SK-N-SH treated with all-trans-retinoic acid at 6 μM for 48 hours (cell line): ENCODE measurements at regions not wholly inside any gene's neighbourhood (a gene's known extent, or its start where the extent isn't known, plus 50 kb on each side); places are given as distances from the start of the nearest gene placed in this dataset.

Source experiments
- ATAC-seq: fragments of 200-7000 bp; cut with Tn5 transposase; 3 replicates; pipeline ENCODE4 v1.9.1; 2020; ENCODE audit warnings: mild to moderate bottlenecking, moderate library complexity
- ARNTL ChIP-seq: fragments of 450-650 bp; formaldehyde crosslinking; IDR thresholded peaks from 2 replicates; pipeline ENCODE4 v1.5.0; 2020; ENCODE audit warnings: low read depth, mild to moderate bottlenecking, moderate library complexity, borderline replicate concordance
- BACH2 ChIP-seq: fragments of 250-450 bp; sonication (Bioruptor Pico); IDR thresholded peaks from 2 replicates; pipeline ENCODE4 v1.9.0; 2021; ENCODE audit warnings: mild to moderate bottlenecking, borderline replicate concordance
- CSRNP3 ChIP-seq: fragments of 250-450 bp; sonication (Bioruptor Pico); IDR thresholded peaks from 2 replicates; pipeline ENCODE4 v1.5.1; 2021; ENCODE audit warnings: mild to moderate bottlenecking, moderate library complexity
- ESRRG ChIP-seq: fragments of 250-450 bp; sonication (Bioruptor Pico); IDR thresholded peaks from 2 replicates; pipeline ENCODE4 v1.6.1; 2021; ENCODE audit warnings: mild to moderate bottlenecking
- GLIS3 ChIP-seq: fragments of 250-450 bp; sonication (Bioruptor Pico); IDR thresholded peaks from 2 replicates; pipeline ENCODE4 v1.5.0; 2020; ENCODE audit warnings: mild to moderate bottlenecking, moderate library complexity
- ISL1 ChIP-seq: fragments of 250-450 bp; sonication (Bioruptor Pico); IDR thresholded peaks from 2 replicates; pipeline ENCODE4 v2.1.2; 2022; ENCODE audit warnings: mild to moderate bottlenecking, moderate library complexity
- OSR1 ChIP-seq: fragments of 250-450 bp; sonication (Bioruptor Pico); IDR thresholded peaks from 2 replicates; pipeline ENCODE4 v1.8.0; 2022; ENCODE audit warnings: moderate library complexity, mild to moderate bottlenecking, inconsistent platforms
- POU6F1 ChIP-seq: fragments of 250-450 bp; sonication (Bioruptor Pico); IDR thresholded peaks from 2 replicates; pipeline ENCODE4 v1.8.0; 2021; ENCODE audit warnings: low read depth, mild to moderate bottlenecking, moderate library complexity, borderline replicate concordance
- PPARA ChIP-seq: fragments of 250-450 bp; sonication (Bioruptor Pico); IDR thresholded peaks from 2 replicates; pipeline ENCODE4 v1.5.0; 2020; ENCODE audit warnings: mild to moderate bottlenecking, borderline replicate concordance
- RARB ChIP-seq: fragments of 250-450 bp; sonication (Bioruptor Pico); IDR thresholded peaks from 2 replicates; pipeline ENCODE4 v1.8.0; 2021; ENCODE audit warnings: mild to moderate bottlenecking, moderate library complexity
- SNAI2 ChIP-seq: fragments of 250-450 bp; sonication (Bioruptor Pico); IDR thresholded peaks from 2 replicates; pipeline ENCODE4 v1.5.0; 2020; ENCODE audit warnings: mild to moderate bottlenecking, moderate library complexity
- TCF4 ChIP-seq: fragments of 250-450 bp; sonication (Bioruptor Pico); IDR thresholded peaks from 2 replicates; pipeline ENCODE4 v1.8.0; 2021; ENCODE audit warnings: mild to moderate bottlenecking, moderate library complexity, borderline replicate concordance
- ZC3H10 ChIP-seq: fragments of 250-450 bp; sonication (Bioruptor Pico); IDR thresholded peaks from 2 replicates; pipeline ENCODE4 v1.5.1; 2021; ENCODE audit warnings: mild to moderate bottlenecking, moderate library complexity
- ZFP3 ChIP-seq: fragments of 250-450 bp; sonication (Bioruptor Pico); IDR thresholded peaks from 2 replicates; pipeline ENCODE4 v1.5.0; 2020; ENCODE audit warnings: mild to moderate bottlenecking, moderate library complexity
- ZFP30 ChIP-seq: fragments of 450-650 bp; formaldehyde crosslinking; IDR thresholded peaks from 2 replicates; pipeline ENCODE4 v1.5.0; 2022; ENCODE audit warnings: mild to moderate bottlenecking, moderate library complexity
- ZNF70 ChIP-seq: fragments of 450-650 bp; formaldehyde crosslinking; IDR thresholded peaks from 2 replicates; pipeline ENCODE4 v1.5.0; 2020; ENCODE audit warnings: mild to moderate bottlenecking, moderate library complexity
- ZNF8 ChIP-seq: fragments of 450-650 bp; formaldehyde crosslinking; IDR thresholded peaks from 2 replicates; pipeline ENCODE4 v1.5.0; 2020; ENCODE audit warnings: mild to moderate bottlenecking, moderate library complexity
- TF ChIP-seq, protein P1 (sequence below): fragments of 250-450 bp; sonication (Bioruptor Pico); IDR thresholded peaks from 2 replicates; pipeline ENCODE4 v1.8.0; 2020; ENCODE audit warnings: mild to moderate bottlenecking, moderate library complexity, borderline replicate concordance
- TF ChIP-seq, protein P2 (sequence below): fragments of 250-450 bp; sonication (Bioruptor Pico); IDR thresholded peaks from 2 replicates; pipeline ENCODE4 v1.5.1; 2020; ENCODE audit warnings: low read depth, mild to moderate bottlenecking, moderate library complexity
- TF ChIP-seq, protein P3 (sequence below): fragments of 250-450 bp; sonication (Bioruptor Pico); IDR thresholded peaks from 2 replicates; pipeline ENCODE4 v1.5.0; 2020; ENCODE audit warnings: mild to moderate bottlenecking, moderate library complexity

DNA sequence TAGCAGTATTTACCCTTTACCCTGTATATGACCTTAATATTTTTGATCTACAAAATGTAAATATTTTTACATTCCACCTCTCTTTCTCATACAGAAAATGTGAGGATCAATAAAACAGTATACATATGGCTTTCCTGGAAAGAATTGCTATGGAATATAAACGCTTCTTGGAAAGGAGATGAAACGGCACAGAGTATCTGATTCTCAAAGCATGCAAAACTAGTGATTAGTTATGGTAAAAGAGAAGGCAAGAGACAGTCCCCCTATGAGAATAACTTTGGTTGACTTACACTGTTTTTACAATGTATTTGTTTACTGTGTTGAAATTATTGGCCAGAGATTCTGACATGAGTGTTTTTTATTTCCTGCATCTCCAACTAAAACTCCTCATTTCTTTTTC, 204.6 kb upstream of the C21orf91 start (continued):
- no peak for TF ChIP-seq PPARA
- no peak for TF ChIP-seq POU6F1

DNA sequence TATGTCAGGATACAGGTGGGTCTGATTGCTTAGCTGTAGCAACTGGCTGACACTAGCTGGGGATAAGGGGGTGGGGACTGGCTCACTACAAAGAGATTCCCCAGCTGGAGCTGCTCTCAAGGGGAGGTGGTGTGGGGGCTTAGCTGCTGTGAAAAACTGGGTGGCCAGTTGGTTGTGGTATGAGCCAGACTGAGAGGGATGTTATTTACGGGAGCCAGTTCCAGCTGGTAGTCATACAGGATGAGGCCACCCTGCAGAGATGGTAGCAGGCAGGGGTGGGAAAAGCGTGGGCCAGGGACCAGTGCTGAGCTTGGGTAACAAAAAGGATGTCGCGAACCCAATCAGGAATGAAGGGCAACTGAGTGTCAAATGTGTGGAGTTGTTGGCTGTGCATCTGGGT, 204.0 kb upstream of the C21orf91 start:
- TF ChIP-seq GLIS3 (CRISPR knock-in tag) (no peak), ZFP30 (CRISPR knock-in tag) (no peak), ISL1 (CRISPR knock-in tag) (no peak), ESRRG (CRISPR knock-in tag) (no peak), ZNF70 (no peak)
- TF ChIP-seq, protein P1, sequence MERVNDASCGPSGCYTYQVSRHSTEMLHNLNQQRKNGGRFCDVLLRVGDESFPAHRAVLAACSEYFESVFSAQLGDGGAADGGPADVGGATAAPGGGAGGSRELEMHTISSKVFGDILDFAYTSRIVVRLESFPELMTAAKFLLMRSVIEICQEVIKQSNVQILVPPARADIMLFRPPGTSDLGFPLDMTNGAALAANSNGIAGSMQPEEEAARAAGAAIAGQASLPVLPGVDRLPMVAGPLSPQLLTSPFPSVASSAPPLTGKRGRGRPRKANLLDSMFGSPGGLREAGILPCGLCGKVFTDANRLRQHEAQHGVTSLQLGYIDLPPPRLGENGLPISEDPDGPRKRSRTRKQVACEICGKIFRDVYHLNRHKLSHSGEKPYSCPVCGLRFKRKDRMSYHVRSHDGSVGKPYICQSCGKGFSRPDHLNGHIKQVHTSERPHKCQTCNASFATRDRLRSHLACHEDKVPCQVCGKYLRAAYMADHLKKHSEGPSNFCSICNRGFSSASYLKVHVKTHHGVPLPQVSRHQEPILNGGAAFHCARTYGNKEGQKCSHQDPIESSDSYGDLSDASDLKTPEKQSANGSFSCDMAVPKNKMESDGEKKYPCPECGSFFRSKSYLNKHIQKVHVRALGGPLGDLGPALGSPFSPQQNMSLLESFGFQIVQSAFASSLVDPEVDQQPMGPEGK (CRISPR knock-in tag): no peak
- TF ChIP-seq, all 23 proteins: peak for 0
- no peak for ATAC-seq

DNA sequence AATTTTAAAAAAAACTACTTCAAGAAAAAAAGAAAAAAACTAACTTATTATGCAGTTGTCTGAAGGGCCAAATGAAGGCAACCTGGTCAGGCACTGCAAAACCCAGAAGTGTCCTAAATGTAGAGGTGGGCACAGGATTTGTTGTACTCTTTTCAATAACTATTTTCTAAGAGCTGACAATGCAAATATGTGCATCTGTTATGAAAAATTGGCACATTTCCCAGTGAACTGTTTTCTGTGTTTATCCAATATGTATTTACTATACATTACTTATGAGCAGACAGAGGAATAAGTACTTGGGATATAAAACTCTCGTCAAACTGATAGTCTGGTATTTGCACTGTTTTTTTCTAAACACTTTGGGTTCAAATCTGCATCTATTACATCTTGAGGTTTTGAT, 188.0 kb upstream of the C21orf91 start:
- no peak for ATAC-seq
- TF ChIP-seq, protein P2, sequence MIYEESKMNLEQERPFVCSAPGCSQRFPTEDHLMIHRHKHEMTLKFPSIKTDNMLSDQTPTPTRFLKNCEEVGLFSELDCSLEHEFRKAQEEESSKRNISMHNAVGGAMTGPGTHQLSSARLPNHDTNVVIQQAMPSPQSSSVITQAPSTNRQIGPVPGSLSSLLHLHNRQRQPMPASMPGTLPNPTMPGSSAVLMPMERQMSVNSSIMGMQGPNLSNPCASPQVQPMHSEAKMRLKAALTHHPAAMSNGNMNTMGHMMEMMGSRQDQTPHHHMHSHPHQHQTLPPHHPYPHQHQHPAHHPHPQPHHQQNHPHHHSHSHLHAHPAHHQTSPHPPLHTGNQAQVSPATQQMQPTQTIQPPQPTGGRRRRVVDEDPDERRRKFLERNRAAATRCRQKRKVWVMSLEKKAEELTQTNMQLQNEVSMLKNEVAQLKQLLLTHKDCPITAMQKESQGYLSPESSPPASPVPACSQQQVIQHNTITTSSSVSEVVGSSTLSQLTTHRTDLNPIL (CRISPR knock-in tag): no peak
- TF ChIP-seq ZNF70: no peak
- no peak for TF ChIP-seq ZNF8 (CRISPR knock-in tag)
- no peak for TF ChIP-seq ZFP3

GRCh38 chr21:18006691-18007090, 187.5 kb upstream of the C21orf91 start:
- ATAC-seq: no peak

More at GRCh38 chr21:18006691-18007090, 187.5 kb upstream of the C21orf91 start:
- TF ChIP-seq, protein P1 (CRISPR knock-in tag): no peak
- no peak for TF ChIP-seq ARNTL (CRISPR knock-in tag)
- no peak for TF ChIP-seq OSR1 (CRISPR knock-in tag)
- TF ChIP-seq, protein P2 (CRISPR knock-in tag): no peak
- TF ChIP-seq, protein P3, sequence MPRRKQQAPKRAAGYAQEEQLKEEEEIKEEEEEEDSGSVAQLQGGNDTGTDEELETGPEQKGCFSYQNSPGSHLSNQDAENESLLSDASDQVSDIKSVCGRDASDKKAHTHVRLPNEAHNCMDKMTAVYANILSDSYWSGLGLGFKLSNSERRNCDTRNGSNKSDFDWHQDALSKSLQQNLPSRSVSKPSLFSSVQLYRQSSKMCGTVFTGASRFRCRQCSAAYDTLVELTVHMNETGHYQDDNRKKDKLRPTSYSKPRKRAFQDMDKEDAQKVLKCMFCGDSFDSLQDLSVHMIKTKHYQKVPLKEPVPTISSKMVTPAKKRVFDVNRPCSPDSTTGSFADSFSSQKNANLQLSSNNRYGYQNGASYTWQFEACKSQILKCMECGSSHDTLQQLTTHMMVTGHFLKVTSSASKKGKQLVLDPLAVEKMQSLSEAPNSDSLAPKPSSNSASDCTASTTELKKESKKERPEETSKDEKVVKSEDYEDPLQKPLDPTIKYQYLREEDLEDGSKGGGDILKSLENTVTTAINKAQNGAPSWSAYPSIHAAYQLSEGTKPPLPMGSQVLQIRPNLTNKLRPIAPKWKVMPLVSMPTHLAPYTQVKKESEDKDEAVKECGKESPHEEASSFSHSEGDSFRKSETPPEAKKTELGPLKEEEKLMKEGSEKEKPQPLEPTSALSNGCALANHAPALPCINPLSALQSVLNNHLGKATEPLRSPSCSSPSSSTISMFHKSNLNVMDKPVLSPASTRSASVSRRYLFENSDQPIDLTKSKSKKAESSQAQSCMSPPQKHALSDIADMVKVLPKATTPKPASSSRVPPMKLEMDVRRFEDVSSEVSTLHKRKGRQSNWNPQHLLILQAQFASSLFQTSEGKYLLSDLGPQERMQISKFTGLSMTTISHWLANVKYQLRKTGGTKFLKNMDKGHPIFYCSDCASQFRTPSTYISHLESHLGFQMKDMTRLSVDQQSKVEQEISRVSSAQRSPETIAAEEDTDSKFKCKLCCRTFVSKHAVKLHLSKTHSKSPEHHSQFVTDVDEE (CRISPR knock-in tag): no peak
- TF ChIP-seq ISL1 (CRISPR knock-in tag): no peak
- TF ChIP-seq POU6F1: no peak
- TF ChIP-seq PPARA: no peak
- TF ChIP-seq ZNF70: no peak
- no peak for TF ChIP-seq RARB
- no peak for TF ChIP-seq GLIS3 (CRISPR knock-in tag)
- TF ChIP-seq ZFP3: no peak
- no peak for TF ChIP-seq SNAI2 (CRISPR knock-in tag)
- TF ChIP-seq ZC3H10 (CRISPR knock-in tag): no peak
- TF ChIP-seq CSRNP3 (CRISPR knock-in tag): no peak
- TF ChIP-seq ZNF8 (CRISPR knock-in tag): no peak
- no peak for TF ChIP-seq TCF4 (CRISPR knock-in tag)
- TF ChIP-seq ZFP30 (CRISPR knock-in tag): no peak
- TF ChIP-seq BACH2 (CRISPR knock-in tag): no peak
